SK-N-SH (cell line): ENCODE measurements at regions not wholly inside any gene's neighbourhood (a gene's known extent, or its start where the extent isn't known, plus 50 kb on each side); places are given as distances from the start of the nearest gene placed in this dataset.

ENCODE experiments used
- FOXM1 ChIP-seq: IDR thresholded peaks from 2 replicates; pipeline ENCODE4 v1.4.0; 2012; ENCODE audit warnings: low read depth, mild to moderate bottlenecking
- MEF2A ChIP-seq: IDR thresholded peaks from 2 replicates; pipeline ENCODE4 v1.4.0; 2012; ENCODE audit warnings: low read depth, borderline replicate concordance

DNA sequence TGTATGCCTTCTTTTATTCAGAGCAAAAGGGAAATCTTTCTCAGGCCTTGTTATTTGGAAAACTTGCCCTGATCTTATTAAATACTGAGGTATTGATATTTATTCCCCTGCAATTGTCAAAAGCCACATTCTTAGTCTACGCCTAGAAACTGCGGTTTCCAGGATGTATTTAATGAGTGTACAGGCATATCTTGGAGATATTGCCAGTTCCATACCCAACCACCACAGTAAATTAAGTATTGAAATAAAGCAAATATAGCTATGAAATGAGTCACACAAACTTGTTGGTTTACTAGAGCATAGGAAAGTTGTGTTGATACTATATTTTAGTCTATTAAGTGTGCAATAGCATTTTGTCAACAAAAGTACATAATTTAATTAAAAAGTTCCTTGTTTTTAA is 152.7 kb upstream of the CCDC179 start:
- no peak for TF ChIP-seq MEF2A
- no peak for TF ChIP-seq FOXM1
